ENCODE measurements at regions not wholly inside any gene's neighbourhood (a gene's known extent, or its start where the extent isn't known, plus 50 kb on each side); places are given as distances from the start of the nearest gene placed in this dataset.
"Not testable (repeated sequence)": the region's sequence is repeated elsewhere in the genome, so short reads cannot be mapped to it uniquely, and the experiment has no call there.

DNA sequence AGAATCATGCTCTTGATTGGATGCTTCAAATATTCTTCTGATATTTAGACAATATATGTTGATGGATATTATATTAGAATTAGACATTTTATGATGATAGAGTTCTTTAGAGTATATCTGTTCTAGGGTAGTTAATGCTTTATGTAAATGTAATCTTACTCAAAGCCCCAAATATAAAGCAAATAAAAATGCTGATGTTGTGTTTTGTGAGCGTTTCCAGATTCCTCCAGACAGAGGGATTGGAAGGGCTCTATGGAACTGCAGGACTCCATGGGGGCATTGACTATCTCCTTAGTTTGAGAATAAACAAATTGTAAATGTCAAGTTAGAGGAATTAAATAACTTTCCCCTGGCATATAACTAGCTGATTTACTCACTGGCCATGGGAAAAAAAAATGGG is 184.5 kb downstream of the MRPS30 start:
- Histone ChIP-seq H3K4me1 (no peaks in the 10 kb centered on the region), H3K27ac (no peak overlapping the region), H3K27me3 (no peaks in the 10 kb centered on the region), H3K9me3 (no peaks in the 10 kb centered on the region), H3K4me3 (no peak overlapping the region), H3K36me3 (no peaks in the 10 kb centered on the region)
- intact Hi-C loops (cut with DNase I; ENCODE audit: low total_unique reads), result no loop called here
- no peak for DNase-seq
- no peak for TF ChIP-seq POLR2A (IDR thresholded peaks at IDR 0.05)
- TF ChIP-seq, protein P1, sequence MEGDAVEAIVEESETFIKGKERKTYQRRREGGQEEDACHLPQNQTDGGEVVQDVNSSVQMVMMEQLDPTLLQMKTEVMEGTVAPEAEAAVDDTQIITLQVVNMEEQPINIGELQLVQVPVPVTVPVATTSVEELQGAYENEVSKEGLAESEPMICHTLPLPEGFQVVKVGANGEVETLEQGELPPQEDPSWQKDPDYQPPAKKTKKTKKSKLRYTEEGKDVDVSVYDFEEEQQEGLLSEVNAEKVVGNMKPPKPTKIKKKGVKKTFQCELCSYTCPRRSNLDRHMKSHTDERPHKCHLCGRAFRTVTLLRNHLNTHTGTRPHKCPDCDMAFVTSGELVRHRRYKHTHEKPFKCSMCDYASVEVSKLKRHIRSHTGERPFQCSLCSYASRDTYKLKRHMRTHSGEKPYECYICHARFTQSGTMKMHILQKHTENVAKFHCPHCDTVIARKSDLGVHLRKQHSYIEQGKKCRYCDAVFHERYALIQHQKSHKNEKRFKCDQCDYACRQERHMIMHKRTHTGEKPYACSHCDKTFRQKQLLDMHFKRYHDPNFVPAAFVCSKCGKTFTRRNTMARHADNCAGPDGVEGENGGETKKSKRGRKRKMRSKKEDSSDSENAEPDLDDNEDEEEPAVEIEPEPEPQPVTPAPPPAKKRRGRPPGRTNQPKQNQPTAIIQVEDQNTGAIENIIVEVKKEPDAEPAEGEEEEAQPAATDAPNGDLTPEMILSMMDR (IDR thresholded peaks at IDR 0.05), result no peak

- Histone ChIP-seq H3K4me3 (no peak overlapping the region), H3K27me3 (no peaks in the 10 kb centered on the region), H3K4me1 (no peaks in the 10 kb centered on the region), H3K9me3 (no peaks in the 10 kb centered on the region), H3K36me3 (no peaks in the 10 kb centered on the region), H3K27ac (no peak overlapping the region)
- intact Hi-C loops (cut with DNase I; ENCODE audit: low total_unique reads), result no loop called here
- no peak for DNase-seq
- TF ChIP-seq, protein P1 (IDR thresholded peaks at IDR 0.05), result no peak
- TF ChIP-seq POLR2A (IDR thresholded peaks at IDR 0.05), result no peak
These were observed 188.8 kb downstream of the MRPS30 start for GRCh38 chr5:44997506-44997905.

GRCh38 chr5:45007102-45007501 is 198.4 kb downstream of the MRPS30 start:
- DNase-seq; H3K27me3 ChIP-seq; intact Hi-C loops (cut with DNase I; ENCODE audit: low total_unique reads); H3K9me3 ChIP-seq; H3K4me3 ChIP-seq; H3K4me1 ChIP-seq; H3K36me3 ChIP-seq; H3K27ac ChIP-seq: not testable (repeated sequence)

- intact Hi-C loops (cut with DNase I; ENCODE audit: low total_unique reads), result no loop called here
- no peaks in the 10 kb centered on the region for H3K9me3 ChIP-seq
- H3K36me3 ChIP-seq, result no peaks in the 10 kb centered on the region
- no peaks in the 10 kb centered on the region for H3K27me3 ChIP-seq
- H3K4me3 ChIP-seq, result no peak overlapping the region
- no peak overlapping the region for H3K27ac ChIP-seq
- no peak for DNase-seq
- TF ChIP-seq, protein P1 (IDR thresholded peaks at IDR 0.05), result no peak
- no peak for TF ChIP-seq POLR2A (IDR thresholded peaks at IDR 0.05)
- H3K4me1 ChIP-seq, result no peaks in the 10 kb centered on the region
These were observed 208.8 kb downstream of the MRPS30 start for GRCh38 chr5:45017568-45017967.

GRCh38 chr5:45029553-45029952 is 220.8 kb downstream of the MRPS30 start:
- Histone ChIP-seq H3K9me3 (no peaks in the 10 kb centered on the region), H3K36me3 (no peaks in the 10 kb centered on the region), H3K27ac (no peak overlapping the region), H3K4me3 (no peak overlapping the region), H3K4me1 (no peaks in the 10 kb centered on the region), H3K27me3 (no peaks in the 10 kb centered on the region)
- no peak for DNase-seq
- no peak for TF ChIP-seq POLR2A (IDR thresholded peaks at IDR 0.05)
- TF ChIP-seq, protein P1 (IDR thresholded peaks at IDR 0.05), result no peak
- intact Hi-C loops (cut with DNase I; ENCODE audit: low total_unique reads), result no loop called here

DNA sequence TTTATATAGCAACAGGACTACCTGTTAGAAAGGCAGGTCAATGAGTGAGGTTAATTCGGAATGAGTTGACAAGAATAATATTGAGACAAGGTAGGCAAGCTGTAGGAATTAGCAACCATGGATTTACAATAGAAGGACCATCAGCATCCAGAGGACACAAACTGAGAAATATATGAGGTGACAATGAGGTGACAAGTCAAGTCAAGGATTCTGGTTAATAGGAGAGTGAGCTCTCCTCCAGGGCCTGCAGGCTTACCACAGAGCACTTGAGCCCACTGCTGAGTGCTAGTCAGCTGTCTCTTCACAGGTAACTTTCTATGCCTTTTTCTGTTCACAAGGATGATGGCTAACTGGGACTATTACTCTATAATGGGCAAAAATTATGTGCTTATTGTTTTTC is 227.2 kb downstream of the MRPS30 start:
- Histone ChIP-seq H3K27ac (no peak overlapping the region), H3K9me3 (no peaks in the 10 kb centered on the region), H3K4me3 (no peak overlapping the region), H3K4me1 (no peaks in the 10 kb centered on the region), H3K36me3 (no peaks in the 10 kb centered on the region), H3K27me3 (no peaks in the 10 kb centered on the region)
- no peak for DNase-seq
- intact Hi-C loops (cut with DNase I; ENCODE audit: low total_unique reads), result no loop called here
- TF ChIP-seq POLR2A (IDR thresholded peaks at IDR 0.05), result no peak
- TF ChIP-seq, protein P1 (IDR thresholded peaks at IDR 0.05), result no peak

All from uterus (tissue), 3 donors.